KMS-11 (cell line): ENCODE measurements at regions not wholly inside any gene's neighbourhood (a gene's known extent, or its start where the extent isn't known, plus 50 kb on each side); places are given as distances from the start of the nearest gene placed in this dataset.

Experiments used
- H2AFZ ChIP-seq: fragments of 200-600 bp; sonication (generic); 2 replicates; pipeline ENCODE4 v1.6.1; 2016; ENCODE audit warnings: antibody characterized with exemption, mixed run types, low read depth
- H3K27ac ChIP-seq: fragments of 200-600 bp; sonication (generic); 2 replicates; pipeline ENCODE4 v1.6.1; 2016; ENCODE audit warnings: mild to moderate bottlenecking, mixed run types
- H3K27me3 ChIP-seq: fragments of 200-600 bp; sonication (generic); 2 replicates; pipeline ENCODE4 v1.6.1; 2017; ENCODE audit warnings: mild to moderate bottlenecking, low read depth, mixed run types, moderate library complexity; ENCODE audit not compliant: insufficient read depth
- H3K36me3 ChIP-seq: fragments of 200-600 bp; sonication (generic); 2 replicates; pipeline ENCODE4 v1.6.1; 2017; ENCODE audit warnings: mild to moderate bottlenecking, mixed run types; ENCODE audit not compliant: insufficient read depth
- H3K4me1 ChIP-seq: fragments of 200-600 bp; sonication (generic); 2 replicates; pipeline ENCODE4 v1.6.1; 2016; ENCODE audit warnings: mild to moderate bottlenecking, low read depth, mixed run types; ENCODE audit not compliant: poor library complexity, severe bottlenecking
- H3K4me2 ChIP-seq: fragments of 200-600 bp; sonication (generic); 2 replicates; pipeline ENCODE4 v1.7.0; 2016; ENCODE audit warnings: mild to moderate bottlenecking, mixed run types
- H3K4me3 ChIP-seq: fragments of 200-600 bp; sonication (generic); IDR thresholded peaks from 2 replicates; pipeline ENCODE4 v1.6.1; 2017; ENCODE audit warnings: low read depth, low read length, mixed read lengths; ENCODE audit not compliant: insufficient read depth
- H3K79me2 ChIP-seq: fragments of 200-600 bp; sonication (generic); 2 replicates; pipeline ENCODE4 v1.6.1; 2016; ENCODE audit warnings: low read depth, mixed run types; ENCODE audit not compliant: insufficient read depth
- H3K9ac ChIP-seq: fragments of 200-600 bp; sonication (generic); 2 replicates; pipeline ENCODE4 v1.6.1; 2016; ENCODE audit warnings: mild to moderate bottlenecking, mixed run types
- H4K20me1 ChIP-seq: fragments of 200-600 bp; sonication (generic); 2 replicates; pipeline ENCODE4 v1.6.1; 2016; ENCODE audit warnings: mild to moderate bottlenecking, mixed run types; ENCODE audit not compliant: insufficient read depth
- CTCF ChIP-seq: fragments of 200-600 bp; sonication (generic); conservative IDR thresholded peaks from 2 replicates; pipeline ENCODE4 v1.6.1; 2017; ENCODE audit warnings: low read depth, mild to moderate bottlenecking, antibody characterized with exemption, low read length, moderate library complexity, mixed read lengths

- no peak for TF ChIP-seq CTCF
- H3K27ac ChIP-seq: no peak overlapping the region
- no peak overlapping the region for H3K4me3 ChIP-seq
- H3K36me3 ChIP-seq: no peaks in the 10 kb centered on the region
- H3K27me3 ChIP-seq: no peaks in the 10 kb centered on the region
- no peaks in the 10 kb centered on the region for H3K79me2 ChIP-seq
- no peak overlapping the region for H3K4me2 ChIP-seq
- H3K9ac ChIP-seq: no peak overlapping the region
- no peak overlapping the region for H2AFZ ChIP-seq
- no peaks in the 10 kb centered on the region for H4K20me1 ChIP-seq
- H3K4me1 ChIP-seq: no peaks in the 10 kb centered on the region
These were observed 65.1 kb upstream of the CXCR4 start for GRCh38 chr2:136183097-136183496.

- H3K4me2 ChIP-seq: no peak overlapping the region
- H3K36me3 ChIP-seq: no peaks in the 10 kb centered on the region
- H3K27ac ChIP-seq: no peak overlapping the region
- no peak overlapping the region for H3K9ac ChIP-seq
- no peaks in the 10 kb centered on the region for H3K79me2 ChIP-seq
- no peak overlapping the region for H2AFZ ChIP-seq
- no peak overlapping the region for H3K4me3 ChIP-seq
- no peak for TF ChIP-seq CTCF
- no peaks in the 10 kb centered on the region for H3K4me1 ChIP-seq
- H4K20me1 ChIP-seq: no peaks in the 10 kb centered on the region
- no peaks in the 10 kb centered on the region for H3K27me3 ChIP-seq
These were observed 64.4 kb upstream of the CXCR4 start for GRCh38 chr2:136182315-136182714.

- Histone ChIP-seq H3K36me3 (no peaks in the 10 kb centered on the region), H3K27me3 (no peaks in the 10 kb centered on the region), H3K4me3 (no peak overlapping the region), H3K27ac (no peak overlapping the region), H2AFZ (no peak overlapping the region), H3K4me1 (no peaks in the 10 kb centered on the region), H3K4me2 (no peak overlapping the region), H3K79me2 (no peaks in the 10 kb centered on the region), H4K20me1 (no peaks in the 10 kb centered on the region), H3K9ac (no peak overlapping the region)
- no peak for TF ChIP-seq CTCF
These were observed 61.6 kb upstream of the CXCR4 start for GRCh38 chr2:136179602-136179975.

- no peaks in the 10 kb centered on the region for H3K36me3 ChIP-seq
- no peak overlapping the region for H3K4me2 ChIP-seq
- no peak overlapping the region for H3K4me3 ChIP-seq
- H3K27ac ChIP-seq: no peak overlapping the region
- no peak overlapping the region for H3K9ac ChIP-seq
- no peaks in the 10 kb centered on the region for H3K4me1 ChIP-seq
- H2AFZ ChIP-seq: no peak overlapping the region
- no peaks in the 10 kb centered on the region for H4K20me1 ChIP-seq
- TF ChIP-seq CTCF: no peak
- H3K27me3 ChIP-seq: no peaks in the 10 kb centered on the region
- H3K79me2 ChIP-seq: no peaks in the 10 kb centered on the region
These were observed 61.1 kb upstream of the CXCR4 start for GRCh38 chr2:136178941-136179601.
